NCI-H748 (cell line): ENCODE measurements at regions not wholly inside any gene's neighbourhood (a gene's known extent, or its start where the extent isn't known, plus 50 kb on each side); places are given as distances from the start of the nearest gene placed in this dataset.
A peak's percentile ranks its signal among the peaks of the same experiment; 100 is the strongest.
"Not testable (repeated sequence)": the region's sequence is repeated elsewhere in the genome, so short reads cannot be mapped to it uniquely, and the experiment has no call there.

Experiments used
- DNase-seq: peaks from one replicate; lab custom pipeline; 2025; ENCODE audit not compliant: unreplicated experiment; lab: John Stamatoyannopoulos, UW

DNA sequence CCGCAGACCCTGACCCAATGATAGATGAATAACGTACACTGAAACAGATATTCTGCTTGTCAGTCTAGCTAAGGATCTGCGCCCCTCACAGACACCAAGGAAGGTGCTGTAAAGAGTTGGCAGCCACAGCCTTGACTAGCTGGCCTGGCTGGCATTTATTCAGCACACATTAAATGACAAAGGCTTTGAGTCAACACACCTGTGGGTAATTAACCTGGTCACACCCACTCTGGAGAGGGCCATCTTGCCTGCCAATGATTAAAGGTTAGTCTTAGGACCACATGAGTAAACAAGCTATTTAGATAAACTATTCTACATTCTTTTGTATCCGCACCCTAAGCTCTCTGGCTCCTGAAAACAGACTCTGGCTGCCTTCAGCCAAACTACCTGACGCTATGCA is 982.2 kb upstream of the ADAMTS5 start:
- not testable (repeated sequence) for DNase-seq

DNA sequence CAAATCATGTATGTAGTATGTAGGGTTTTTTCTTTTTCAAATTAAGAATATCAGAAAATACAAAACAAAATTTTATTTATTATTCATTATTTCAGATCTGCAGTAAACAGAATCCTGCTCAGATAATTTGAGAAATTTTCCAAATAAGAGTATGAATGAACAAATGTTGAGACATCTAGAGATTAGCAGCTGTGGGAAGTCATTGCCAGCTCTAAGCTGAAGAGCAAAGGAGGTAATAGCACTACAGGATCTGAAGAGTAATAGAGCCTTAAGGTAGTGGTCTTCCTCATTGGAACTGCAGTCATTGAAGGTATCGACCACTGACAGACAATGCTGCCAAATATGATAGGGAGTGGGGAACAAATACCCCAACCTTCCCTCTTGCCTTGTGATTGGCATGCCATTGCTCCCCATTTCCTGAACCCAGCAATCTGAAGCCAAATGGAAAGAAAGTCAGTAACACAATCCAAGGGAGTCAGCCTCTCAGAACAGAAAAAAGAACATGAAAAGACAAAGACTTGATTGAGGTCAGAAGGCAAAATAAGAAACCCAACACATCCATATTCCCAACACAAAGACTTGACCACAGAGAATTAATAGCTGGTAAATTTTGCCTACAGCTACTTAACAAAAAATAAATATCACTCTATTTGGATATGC is 963.4 kb upstream of the ADAMTS5 start:
- not testable (repeated sequence) for DNase-seq

DNA sequence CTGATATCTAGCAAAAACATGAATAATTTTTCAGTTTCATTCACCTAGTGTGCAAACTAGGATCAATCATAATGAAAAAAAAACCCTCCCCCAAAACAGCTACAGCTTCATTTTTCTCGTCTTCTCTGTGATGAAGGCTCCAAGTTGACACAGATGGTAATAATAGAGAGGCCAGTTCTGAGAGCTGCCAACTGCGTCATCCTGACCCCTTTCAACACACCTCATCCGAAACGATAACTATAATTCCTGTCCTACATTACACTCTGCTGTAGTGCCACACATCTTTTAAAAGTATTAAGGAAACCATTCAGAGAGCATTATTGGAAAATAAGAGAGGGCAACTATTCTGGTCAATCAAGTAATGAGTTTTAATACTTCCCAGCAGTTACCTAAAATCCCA is 962.3 kb upstream of the ADAMTS5 start:
- DNase-seq: not testable (repeated sequence)

DNA sequence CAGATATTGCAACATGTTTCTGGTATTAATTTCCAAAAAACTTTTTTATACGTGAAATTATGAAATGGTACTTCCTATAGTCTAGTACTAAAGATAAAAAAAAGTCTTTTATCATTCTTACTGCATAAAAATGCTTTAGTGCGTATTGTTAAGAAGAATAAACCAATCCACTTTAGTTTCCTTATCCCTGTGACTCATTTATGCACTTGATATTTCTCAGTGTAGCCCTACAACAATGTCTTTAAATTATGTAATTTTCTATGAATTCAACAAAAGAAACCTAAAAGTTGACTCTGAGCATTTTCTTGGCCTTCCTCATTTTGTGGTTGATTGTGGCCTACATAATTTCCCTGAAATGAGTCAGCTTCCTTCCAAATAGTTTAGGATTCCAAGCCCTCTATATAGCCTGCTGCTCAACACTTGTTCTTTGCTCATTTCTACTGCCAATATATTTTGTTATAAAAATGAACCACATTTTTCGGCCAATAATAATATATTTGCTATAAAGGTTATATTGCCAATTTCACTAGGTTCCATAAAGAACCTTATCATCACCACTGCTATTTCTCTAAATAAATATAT is 961.7 kb upstream of the ADAMTS5 start:
- not testable (repeated sequence) for DNase-seq

DNA sequence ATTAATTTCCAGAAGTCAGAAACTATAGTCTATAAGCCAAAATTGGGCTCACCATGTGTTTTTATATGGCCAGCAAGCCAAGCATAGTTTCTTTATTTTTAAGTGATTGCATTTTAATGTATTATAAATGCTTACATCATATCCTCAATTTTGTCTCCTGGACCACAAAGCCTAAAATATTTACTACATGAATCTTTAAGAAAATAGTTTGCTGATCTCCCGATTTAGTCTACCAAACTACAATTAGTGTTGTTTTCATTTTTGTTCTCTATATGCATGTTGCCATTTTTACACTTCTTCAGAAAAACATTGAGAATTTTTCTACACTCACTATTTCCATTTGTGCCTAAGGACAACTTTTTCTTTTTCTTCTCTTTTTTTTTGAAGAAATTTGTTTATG is 954.5 kb upstream of the ADAMTS5 start:
- DNase-seq: not testable (repeated sequence)

DNA sequence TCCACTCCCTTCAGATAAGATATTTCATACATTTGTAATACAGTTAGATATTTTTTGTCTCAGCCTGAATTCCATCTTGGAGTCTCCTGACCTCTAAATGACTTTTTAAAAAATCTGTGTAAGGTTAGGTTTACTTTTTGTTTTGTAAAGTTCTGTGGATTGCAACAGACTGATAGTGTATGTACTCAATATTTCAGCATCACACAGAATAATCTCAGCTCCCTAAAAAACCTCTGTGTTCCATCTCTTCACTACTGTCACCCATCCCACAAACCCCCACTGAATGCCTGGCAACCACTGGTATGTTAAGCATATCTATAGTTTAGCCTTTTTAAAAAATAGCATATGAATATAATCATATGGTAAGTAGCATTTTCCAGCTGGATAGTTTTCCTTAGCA is 951.1 kb upstream of the ADAMTS5 start:
- not testable (repeated sequence) for DNase-seq

DNA sequence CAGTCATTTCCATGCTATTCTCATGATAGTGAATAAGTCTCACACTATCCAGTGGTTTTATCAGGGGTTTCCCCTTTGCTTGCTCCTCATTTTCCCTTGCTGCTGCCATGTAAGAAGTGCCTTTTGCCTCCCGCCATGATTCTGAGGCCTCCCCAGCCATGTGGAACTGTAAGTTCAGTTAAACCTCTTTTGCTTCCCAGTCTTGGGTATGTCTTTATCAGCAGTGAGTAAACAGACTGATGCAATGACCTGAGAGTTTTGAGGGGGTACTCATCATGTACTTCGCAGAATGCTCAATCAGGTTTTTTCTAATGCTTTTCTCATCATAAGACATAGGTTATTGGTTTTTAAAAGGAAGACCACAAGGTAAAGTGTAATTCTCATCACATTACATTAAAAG is 949.4 kb upstream of the ADAMTS5 start:
- DNase-seq: not testable (repeated sequence)

DNA sequence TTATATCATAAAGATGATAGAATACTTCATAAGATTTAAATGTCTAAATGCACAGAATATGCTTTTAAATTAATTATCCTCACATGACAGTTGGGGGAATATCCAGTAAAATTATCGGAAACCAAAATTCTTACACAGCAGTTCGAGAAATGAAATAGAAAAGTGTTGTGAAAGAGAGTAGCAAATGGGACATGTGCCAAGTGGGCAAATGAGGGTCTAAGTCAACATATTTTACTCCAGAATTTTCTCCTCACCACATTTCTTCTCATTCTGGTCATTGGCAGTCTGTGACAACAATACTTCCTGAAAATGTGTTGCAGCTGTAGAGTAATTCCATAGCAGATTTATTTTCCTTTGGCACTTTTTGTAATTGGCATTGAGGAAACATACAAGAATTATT is 945.2 kb upstream of the ADAMTS5 start:
- not testable (repeated sequence) for DNase-seq

DNA sequence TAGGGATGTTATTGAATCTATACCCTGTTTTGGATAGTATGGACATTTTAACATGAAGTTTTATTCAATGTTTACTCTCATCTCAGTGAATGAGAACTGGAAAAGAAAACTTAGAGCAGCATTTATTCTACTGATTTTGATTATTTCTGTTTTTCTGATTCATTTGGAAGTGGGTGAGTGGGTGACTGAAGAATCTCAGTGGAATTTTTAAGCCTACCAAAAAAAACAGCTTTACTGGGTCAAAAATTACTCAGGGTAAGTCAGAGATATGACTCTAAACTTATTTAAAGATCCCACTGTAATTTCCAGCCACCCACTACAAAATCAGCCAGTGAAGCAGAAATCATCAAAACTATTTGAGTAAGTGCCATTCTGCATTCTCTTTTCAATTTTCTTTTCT is 942.6 kb upstream of the ADAMTS5 start:
- not testable (repeated sequence) for DNase-seq

DNA sequence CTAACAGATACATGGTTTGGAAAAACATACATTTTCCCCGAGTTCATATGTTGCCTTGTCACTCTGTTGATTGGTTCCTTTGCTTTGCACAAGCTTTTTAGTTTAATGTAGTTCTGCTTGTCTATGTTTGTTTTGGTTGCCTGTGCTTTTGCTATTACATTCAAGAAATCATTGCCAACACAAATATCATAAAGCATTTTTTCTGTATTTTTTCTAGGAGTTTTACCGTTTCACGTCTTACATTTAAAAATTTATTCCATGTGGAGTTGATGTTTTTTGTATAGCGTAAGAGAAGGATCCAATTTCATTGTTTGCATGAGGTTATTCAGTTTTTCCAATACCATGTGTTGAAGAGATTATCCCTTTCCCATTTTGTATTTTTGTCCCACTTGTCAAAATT is 941.9 kb upstream of the ADAMTS5 start:
- DNase-seq: not testable (repeated sequence)

DNA sequence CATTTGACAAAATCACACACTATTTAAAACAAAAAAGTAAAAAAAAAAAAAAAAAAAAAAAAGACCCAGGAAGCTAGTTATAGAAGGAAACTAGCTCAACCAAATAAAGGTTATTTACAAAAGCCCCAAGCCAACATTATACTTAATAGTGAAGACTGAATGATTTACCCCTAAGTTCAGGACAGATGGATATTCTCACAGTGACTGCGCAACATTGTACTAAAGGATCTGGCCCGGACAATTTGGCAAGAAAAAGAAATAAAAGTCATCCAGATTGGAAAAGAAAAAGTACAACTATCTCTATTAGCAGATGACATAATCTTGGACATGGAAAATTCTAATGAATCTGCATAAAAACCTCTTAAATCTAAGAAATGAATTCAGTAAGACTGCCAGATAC is 936.0 kb upstream of the ADAMTS5 start:
- not testable (repeated sequence) for DNase-seq

DNA sequence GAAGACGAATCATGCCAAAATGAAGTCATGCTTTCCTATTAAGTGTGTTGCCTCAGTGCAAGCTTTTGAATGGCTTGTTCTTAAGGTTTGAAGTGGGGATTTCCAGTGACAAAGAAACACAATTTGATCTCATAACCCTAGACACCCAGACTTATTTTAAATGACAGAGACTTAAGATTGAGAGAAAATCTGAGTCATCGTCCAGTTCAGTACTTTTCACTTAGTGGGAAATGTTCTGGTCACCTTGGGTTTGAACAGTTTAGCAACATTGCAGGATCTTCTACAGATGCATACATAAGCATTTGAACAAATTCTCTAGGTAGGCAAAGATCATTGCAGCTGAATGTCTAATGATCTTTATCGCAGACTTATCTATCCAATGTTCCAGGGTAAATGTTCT is 926.7 kb upstream of the ADAMTS5 start:
- DNase-seq: not testable (repeated sequence)

DNA sequence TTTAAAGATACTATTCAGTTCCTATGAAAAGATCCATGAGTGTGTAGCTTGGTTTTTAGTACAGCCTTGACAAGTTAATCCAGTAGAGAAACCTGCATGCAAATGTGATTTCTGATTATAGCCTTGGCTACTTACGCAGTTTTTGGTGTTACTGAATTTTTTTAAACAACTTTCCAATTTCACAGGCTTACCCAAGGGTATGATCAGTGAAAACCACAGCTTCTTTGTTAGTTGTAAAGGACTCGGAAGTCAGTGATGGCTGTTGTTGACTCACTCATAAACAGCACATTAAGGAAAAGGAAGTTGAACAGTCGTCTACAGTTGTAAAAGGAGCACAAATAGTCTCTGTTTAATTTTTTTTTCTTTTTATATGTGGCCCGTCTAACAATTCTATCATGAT is 924.6 kb upstream of the ADAMTS5 start:
- DNase-seq: not testable (repeated sequence)

DNA sequence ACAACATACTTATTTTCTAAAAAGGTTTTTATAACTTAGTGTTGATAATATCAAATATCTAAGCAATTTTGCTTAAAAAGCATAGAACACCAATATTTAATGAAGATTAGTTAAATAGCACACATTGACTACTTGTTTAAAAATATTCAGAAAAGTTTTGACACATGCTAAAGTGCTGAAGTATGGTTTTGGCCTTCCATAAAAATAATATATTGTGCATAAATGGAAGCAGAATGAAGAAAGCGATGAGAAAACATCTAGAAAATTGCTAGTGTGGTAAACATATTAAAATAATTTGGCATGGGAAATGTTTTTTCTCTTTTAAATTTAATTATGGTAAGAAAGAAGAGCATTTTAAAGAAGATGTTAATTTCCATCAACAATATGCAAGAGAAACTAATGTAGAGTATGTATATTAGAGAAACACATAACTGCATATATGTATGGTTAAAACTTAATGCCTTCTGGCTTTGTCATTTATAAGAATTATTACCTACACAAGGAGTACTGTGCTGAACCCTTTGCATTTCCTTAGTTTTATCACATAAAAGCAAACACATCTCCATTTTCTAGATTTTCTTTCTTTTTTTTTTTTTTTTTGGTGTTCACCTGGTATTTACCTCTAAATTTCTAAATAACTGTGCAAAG is 921.0 kb upstream of the ADAMTS5 start:
- not testable (repeated sequence) for DNase-seq

DNA sequence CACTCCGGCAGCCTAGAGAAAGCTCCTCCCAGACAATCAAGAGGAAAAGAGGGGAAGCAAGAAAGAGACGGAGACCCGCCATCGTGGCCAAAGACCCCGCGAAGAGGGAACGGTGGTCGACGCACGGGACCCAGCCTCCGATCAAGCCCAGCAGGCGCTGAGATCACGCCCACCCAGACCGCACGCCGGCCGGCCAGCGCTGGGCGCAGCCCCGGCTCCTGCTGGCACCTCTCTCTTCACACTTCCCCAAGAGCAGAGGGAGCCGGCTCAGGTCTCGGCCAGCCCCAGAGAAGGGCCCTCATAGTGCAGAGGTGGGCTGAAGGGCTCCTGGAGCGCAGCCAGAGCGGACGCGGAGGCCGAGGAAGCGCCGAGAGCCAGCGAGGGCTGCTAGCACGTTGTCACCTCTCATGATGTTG is 918.4 kb upstream of the ADAMTS5 start:
- DNase-seq: peak; percentile 18

DNA sequence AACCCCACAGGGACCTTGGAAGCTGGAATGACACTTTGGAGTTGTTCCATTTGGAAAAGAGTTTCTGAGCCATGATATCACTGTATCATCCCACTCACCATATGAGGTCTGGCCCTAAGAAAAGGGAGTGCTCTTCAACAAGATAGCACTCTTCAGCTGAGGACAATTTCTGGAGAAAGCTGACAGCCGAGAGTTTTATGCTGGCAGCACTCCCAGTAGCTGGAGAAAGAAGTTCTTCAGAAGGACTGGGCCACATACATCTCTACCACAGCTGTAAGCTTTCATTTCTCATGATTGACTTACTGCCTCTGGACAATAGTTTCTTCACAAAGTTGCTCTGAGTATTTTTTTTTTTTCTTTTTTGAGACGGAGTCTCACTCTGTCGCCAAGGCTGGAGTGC is 914.4 kb upstream of the ADAMTS5 start:
- not testable (repeated sequence) for DNase-seq

DNA sequence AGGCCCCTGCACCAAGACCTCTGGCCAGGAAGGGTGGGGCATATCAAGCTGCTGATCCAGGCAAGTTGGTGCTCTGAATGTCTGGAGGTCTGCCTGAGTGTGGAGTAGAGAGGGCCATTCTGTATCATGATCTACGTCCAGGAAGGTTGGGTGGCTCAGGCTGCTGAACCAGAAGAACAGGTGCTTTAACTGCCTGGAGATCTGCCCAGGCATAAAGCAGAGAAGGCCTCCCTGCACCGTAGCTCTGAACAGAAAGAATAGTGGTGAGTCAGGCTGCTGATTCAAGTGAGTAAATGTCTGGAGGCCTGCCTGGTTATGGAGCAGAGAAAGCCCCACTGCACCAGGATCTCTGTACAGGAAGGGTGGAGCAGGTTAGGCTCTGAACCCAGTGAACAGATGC is 905.5 kb upstream of the ADAMTS5 start:
- not testable (repeated sequence) for DNase-seq

DNA sequence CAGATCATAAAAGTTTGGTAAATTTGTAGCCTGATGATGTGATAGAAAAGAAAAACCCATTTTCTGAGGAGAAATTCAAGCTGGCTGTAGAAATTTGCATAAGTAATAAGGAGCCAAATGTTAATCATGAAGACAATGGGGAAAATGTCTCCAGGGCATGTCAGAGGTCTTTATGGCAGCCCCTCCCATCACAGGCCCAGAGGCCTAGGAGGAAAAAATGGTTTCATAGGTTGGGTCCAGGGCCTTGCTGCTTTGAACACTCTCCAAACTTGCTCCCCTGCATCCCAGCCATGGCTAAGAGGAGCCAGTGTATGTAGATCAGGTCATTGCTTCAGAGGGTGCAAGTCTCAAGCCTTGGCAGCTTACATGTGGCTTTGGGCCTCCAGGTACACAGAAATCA is 903.9 kb upstream of the ADAMTS5 start:
- not testable (repeated sequence) for DNase-seq

DNA sequence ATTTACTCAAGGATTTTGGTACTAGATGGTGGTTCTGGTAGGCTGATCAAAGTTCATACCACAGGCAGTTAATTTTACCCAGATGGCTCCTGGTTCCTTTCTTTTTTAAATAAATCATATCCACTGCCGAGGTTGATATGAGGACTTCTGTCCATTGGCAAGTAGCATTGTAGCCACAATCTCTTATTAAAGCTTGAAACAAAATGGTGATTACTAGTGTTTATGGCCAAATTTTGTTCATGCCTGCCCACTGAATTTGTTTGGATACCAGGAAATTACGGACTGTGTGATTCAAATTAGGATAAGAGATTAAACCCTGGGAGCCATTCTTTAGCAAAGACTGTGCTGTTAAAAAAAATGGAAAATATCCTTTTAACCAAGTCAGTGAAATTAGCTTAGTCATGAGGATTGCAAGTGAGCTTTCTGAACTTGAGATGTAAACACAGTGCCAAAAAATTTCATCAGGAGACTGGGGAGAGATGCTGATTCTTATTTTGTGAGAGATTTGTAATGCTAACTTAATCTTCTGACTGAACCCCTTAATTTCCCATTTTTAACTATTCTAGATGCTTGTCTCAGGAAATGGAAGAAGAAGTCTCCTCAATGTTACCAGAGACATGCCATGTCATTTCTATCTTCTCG is 893.5 kb upstream of the ADAMTS5 start:
- DNase-seq: not testable (repeated sequence)

DNA sequence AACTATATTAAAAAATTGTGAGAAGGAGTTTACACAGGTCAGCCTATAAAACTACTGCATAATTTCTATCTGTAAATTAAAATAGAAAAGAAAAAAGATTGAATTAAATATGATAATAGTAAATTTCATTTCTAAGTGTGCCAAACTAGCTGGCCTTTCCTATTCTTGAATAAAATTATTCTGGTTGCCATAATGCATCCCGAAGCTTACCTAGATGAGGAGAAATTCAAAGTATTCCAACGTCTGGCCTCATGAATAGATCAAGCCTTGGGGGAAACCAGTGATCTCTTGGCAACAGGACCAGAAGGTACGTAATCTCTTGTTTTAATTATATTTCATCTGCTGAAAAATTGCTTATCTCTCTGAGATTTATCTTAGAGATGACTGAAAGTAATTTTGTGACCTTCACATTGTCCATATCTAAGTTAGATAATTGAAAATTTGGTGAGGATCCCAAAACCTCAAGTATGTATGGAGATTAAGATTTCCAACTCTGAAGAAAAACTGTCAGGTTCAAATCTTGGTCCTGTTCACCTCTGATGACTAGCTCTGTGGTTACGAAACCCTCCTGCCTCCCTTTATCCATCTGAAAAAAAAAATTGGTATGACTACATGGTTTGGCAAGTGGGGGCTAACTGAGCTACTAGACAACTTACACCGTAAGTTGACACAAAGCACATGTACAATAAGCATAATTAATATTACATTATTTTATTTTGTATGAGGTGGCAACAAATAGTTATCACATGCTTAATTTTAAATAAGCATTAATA is 891.4 kb upstream of the ADAMTS5 start:
- DNase-seq: not testable (repeated sequence)

DNA sequence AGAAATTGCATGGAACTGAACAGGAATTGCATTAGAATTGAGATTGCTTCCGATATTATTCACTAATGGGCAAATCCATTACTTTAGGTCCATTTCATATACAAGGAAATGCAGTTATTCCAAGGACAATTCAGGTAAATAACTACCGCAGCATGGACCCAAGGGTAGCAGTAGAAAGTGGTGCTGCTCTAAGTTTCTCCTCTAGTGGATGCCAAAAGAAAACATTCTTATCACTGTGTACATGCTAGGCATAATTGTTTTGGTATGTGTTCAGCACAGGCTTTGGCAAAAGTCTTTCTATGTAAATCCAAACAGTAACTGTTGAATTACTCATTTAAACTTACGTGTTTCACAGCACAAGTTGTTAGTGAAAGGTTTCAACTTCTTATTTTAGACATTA is 890.1 kb upstream of the ADAMTS5 start:
- not testable (repeated sequence) for DNase-seq
